ENCODE measurements at regions not wholly inside any gene's neighbourhood (a gene's known extent, or its start where the extent isn't known, plus 50 kb on each side); places are given as distances from the start of the nearest gene placed in this dataset.

DNA sequence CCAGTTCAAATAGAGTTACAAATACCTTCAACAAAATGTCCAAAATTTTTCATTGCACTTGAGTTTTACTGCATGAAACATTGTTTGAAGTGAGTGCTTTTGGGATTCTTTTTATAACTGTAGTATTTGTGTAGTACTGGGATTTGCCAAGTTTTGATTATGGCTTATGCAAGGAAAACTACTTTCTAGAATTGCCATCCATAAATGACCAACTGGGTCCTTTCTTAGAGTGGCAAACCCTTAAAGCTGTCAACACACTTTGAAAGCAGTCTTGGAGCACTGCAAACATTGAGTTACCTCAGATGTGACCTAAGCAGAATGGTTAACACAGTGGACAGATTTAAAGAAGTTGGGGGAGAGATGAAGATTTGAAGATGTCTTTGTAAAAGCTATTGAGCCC lies 379.6 kb upstream of the ZNF608 start:
- TF ChIP-seq YY1 (IDR thresholded peaks at IDR 0.05; ENCODE audit: low read depth): no peak
- no peak for TF ChIP-seq RAD21 (IDR thresholded peaks at IDR 0.05; ENCODE audit: low read depth)
- no peak for TF ChIP-seq CEBPB (IDR thresholded peaks at IDR 0.05)
- TF ChIP-seq, protein P1, sequence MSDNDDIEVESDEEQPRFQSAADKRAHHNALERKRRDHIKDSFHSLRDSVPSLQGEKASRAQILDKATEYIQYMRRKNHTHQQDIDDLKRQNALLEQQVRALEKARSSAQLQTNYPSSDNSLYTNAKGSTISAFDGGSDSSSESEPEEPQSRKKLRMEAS (IDR thresholded peaks at IDR 0.05): no peak
- no peak for TF ChIP-seq EGR1 (IDR thresholded peaks at IDR 0.05)
- TF ChIP-seq TEAD4 (IDR thresholded peaks at IDR 0.05): no peak
